Astrocyte (in vitro differentiated cells and primary cell): ENCODE measurements at regions not wholly inside any gene's neighbourhood (a gene's known extent, or its start where the extent isn't known, plus 50 kb on each side); places are given as distances from the start of the nearest gene placed in this dataset.

Experiments used
- DNase-seq: peaks from one replicate; pipeline ENCODE4 v3.0.0-alpha.2; 2010; ENCODE audit warnings: low read depth
- FAIRE-seq: peaks from 2 replicates; lab custom pipeline; 2011; peaks lifted over from hg19 to GRCh38; lab: Jason Lieb, UNC
- H2AFZ ChIP-seq: 2 replicates; pipeline ENCODE4 v1.6.0; 2012; ENCODE audit warnings: low read depth, low read length, inconsistent platforms
- H3K27ac ChIP-seq: 2 replicates; pipeline ENCODE4 v1.5.1; 2011; ENCODE audit warnings: low read depth, low read length, inconsistent platforms
- H3K27me3 ChIP-seq: 2 replicates; pipeline ENCODE4 v1.6.0; 2011; ENCODE audit warnings: low read length, inconsistent platforms; ENCODE audit not compliant: insufficient read depth
- H3K36me3 ChIP-seq: 2 replicates; pipeline ENCODE4 v1.5.1; 2011; ENCODE audit warnings: low read length, inconsistent platforms; ENCODE audit not compliant: insufficient read depth
- H3K4me1 ChIP-seq: 2 replicates; pipeline ENCODE4 v1.5.1; 2011; ENCODE audit warnings: low read length, inconsistent platforms; ENCODE audit not compliant: insufficient read depth
- H3K4me2 ChIP-seq: 2 replicates; pipeline ENCODE4 v1.6.0; 2012; ENCODE audit warnings: low read length, inconsistent platforms
- H3K4me3 ChIP-seq: 2 replicates; pipeline ENCODE4 v1.5.1; 2011; ENCODE audit warnings: low read depth, mild to moderate bottlenecking, low read length, inconsistent platforms; ENCODE audit not compliant: insufficient read depth
- H3K79me2 ChIP-seq: 2 replicates; pipeline ENCODE4 v1.6.0; 2012; ENCODE audit warnings: mild to moderate bottlenecking, low read length, inconsistent platforms; ENCODE audit not compliant: insufficient read depth
- H3K9ac ChIP-seq: 2 replicates; pipeline ENCODE4 v1.6.0; 2012; ENCODE audit warnings: mild to moderate bottlenecking, low read length, inconsistent platforms
- H3K9me3 ChIP-seq: 2 replicates; pipeline ENCODE4 v1.5.1; 2012; ENCODE audit warnings: low read depth, mild to moderate bottlenecking, low read length, inconsistent platforms; ENCODE audit not compliant: insufficient read depth
- H4K20me1 ChIP-seq: 2 replicates; pipeline ENCODE4 v1.6.0; 2012; ENCODE audit warnings: low read length, inconsistent platforms; ENCODE audit not compliant: insufficient read depth
- H3K27ac Mint-ChIP-seq: one replicate; pipeline ENCODE4 v1.8.0; 2021; ENCODE audit warnings: mild to moderate bottlenecking, mixed read lengths; ENCODE audit not compliant: unreplicated experiment
- H3K27me3 Mint-ChIP-seq: one replicate; pipeline ENCODE4 v1.8.0; 2021; ENCODE audit warnings: low read depth, mixed read lengths; ENCODE audit not compliant: unreplicated experiment
- H3K36me3 Mint-ChIP-seq: one replicate; pipeline ENCODE4 v1.8.0; 2021; ENCODE audit warnings: low read depth, mixed read lengths; ENCODE audit not compliant: unreplicated experiment
- H3K4me1 Mint-ChIP-seq: one replicate; pipeline ENCODE4 v1.8.0; 2021; ENCODE audit warnings: low read depth, mixed read lengths; ENCODE audit not compliant: unreplicated experiment
- H3K4me3 Mint-ChIP-seq: one replicate; pipeline ENCODE4 v1.8.0; 2021; ENCODE audit warnings: mild to moderate bottlenecking, moderate library complexity, mixed read lengths; ENCODE audit not compliant: unreplicated experiment
- H3K9me3 Mint-ChIP-seq: one replicate; pipeline ENCODE4 v1.8.0; 2021; ENCODE audit warnings: mild to moderate bottlenecking, mixed read lengths; ENCODE audit not compliant: unreplicated experiment
- EZH2 ChIP-seq: IDR thresholded peaks from 2 replicates; pipeline ENCODE4 v1.6.1; 2012; ENCODE audit warnings: mild to moderate bottlenecking, low read length, inconsistent platforms; ENCODE audit not compliant: insufficient read depth
- TF ChIP-seq, protein P1 (sequence below): IDR thresholded peaks from 2 replicates; pipeline ENCODE4 v1.5.1; 2011; ENCODE audit warnings: low read depth, mild to moderate bottlenecking, inconsistent platforms, low read length, moderate library complexity; ENCODE audit not compliant: insufficient read depth

DNA sequence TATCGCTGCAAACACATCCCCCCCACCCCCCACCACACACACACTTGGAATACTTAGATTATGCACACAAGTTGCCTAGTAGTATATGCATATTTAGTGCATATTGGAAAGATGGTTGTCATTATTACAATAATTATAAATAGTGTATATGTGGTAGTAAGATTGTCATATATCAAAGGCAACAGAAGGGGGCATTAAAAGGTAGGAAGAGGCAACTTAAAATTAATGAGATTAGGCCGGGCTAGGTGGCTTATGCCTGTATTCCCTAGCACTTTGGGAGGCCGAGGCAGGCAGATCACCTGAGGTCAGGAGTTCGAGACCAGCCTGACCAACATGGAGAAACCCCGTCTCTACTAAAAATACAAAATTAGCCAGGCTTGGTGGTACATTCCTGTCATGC is 52.1 kb downstream of the GSC start:
- Histone ChIP-seq H3K9me3 (no peaks in the 10 kb centered on the region), H3K9ac (no peak overlapping the region), H3K27me3 (peaks cover 5% of the 10 kb centered on the region), H3K36me3 (no peaks in the 10 kb centered on the region), H4K20me1 (no peaks in the 10 kb centered on the region), H3K79me2 (no peaks in the 10 kb centered on the region), H3K4me1 (no peaks in the 10 kb centered on the region), H3K27ac (no peak overlapping the region), H3K4me2 (no peak overlapping the region), H3K4me3 (no peak overlapping the region), H2AFZ (no peak overlapping the region)
- no peak for FAIRE-seq
- peaks cover 12% of the 10 kb centered on the region for H3K27me3 Mint-ChIP-seq
- DNase-seq, result no peak
- no peaks in the 10 kb centered on the region for H3K36me3 Mint-ChIP-seq
- H3K4me3 Mint-ChIP-seq, result no peak overlapping the region
- no peaks in the 10 kb centered on the region for H3K4me1 Mint-ChIP-seq
- TF ChIP-seq, protein P1, sequence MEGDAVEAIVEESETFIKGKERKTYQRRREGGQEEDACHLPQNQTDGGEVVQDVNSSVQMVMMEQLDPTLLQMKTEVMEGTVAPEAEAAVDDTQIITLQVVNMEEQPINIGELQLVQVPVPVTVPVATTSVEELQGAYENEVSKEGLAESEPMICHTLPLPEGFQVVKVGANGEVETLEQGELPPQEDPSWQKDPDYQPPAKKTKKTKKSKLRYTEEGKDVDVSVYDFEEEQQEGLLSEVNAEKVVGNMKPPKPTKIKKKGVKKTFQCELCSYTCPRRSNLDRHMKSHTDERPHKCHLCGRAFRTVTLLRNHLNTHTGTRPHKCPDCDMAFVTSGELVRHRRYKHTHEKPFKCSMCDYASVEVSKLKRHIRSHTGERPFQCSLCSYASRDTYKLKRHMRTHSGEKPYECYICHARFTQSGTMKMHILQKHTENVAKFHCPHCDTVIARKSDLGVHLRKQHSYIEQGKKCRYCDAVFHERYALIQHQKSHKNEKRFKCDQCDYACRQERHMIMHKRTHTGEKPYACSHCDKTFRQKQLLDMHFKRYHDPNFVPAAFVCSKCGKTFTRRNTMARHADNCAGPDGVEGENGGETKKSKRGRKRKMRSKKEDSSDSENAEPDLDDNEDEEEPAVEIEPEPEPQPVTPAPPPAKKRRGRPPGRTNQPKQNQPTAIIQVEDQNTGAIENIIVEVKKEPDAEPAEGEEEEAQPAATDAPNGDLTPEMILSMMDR, result no peak
- no peak for TF ChIP-seq EZH2
- H3K9me3 Mint-ChIP-seq, result no peaks in the 10 kb centered on the region
- no peak overlapping the region for H3K27ac Mint-ChIP-seq

DNA sequence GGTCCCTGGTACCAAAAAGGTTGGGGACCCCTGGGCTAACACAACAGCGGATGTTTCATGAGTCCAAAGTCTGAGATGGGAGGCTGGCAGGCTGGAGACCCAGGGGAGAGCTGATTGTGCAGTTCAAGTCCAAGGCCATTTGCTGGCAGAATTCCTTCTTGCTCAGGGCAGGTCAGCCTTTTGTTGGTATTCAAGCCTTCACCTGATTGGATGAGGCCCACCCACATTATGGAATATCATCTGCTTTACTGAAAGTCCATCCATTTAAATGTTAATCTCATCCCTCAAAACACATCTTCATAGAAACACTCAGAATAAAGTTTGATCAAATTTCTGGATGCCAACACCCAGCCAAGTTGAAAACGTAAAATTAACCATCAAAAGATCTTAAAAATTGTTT is 52.9 kb downstream of the GSC start:
- Mint-ChIP-seq H3K4me1 (no peaks in the 10 kb centered on the region), H3K36me3 (no peaks in the 10 kb centered on the region), H3K27ac (no peak overlapping the region), H3K27me3 (peaks cover 16% of the 10 kb centered on the region), H3K9me3 (no peaks in the 10 kb centered on the region), H3K4me3 (no peak overlapping the region)
- DNase-seq (no peak), FAIRE-seq (no peak)
- no peak overlapping the region for H3K27ac ChIP-seq
- TF ChIP-seq EZH2, result no peak
- TF ChIP-seq, protein P1, result no peak
- no peak overlapping the region for H3K4me3 ChIP-seq
- H3K4me2 ChIP-seq, result no peak overlapping the region
- H2AFZ ChIP-seq, result no peak overlapping the region
- no peak overlapping the region for H3K9ac ChIP-seq
- H3K36me3 ChIP-seq, result no peaks in the 10 kb centered on the region
- H3K79me2 ChIP-seq, result no peaks in the 10 kb centered on the region
- no peaks in the 10 kb centered on the region for H3K4me1 ChIP-seq
- H4K20me1 ChIP-seq, result no peaks in the 10 kb centered on the region
- H3K9me3 ChIP-seq, result no peaks in the 10 kb centered on the region
- peaks cover 5% of the 10 kb centered on the region for H3K27me3 ChIP-seq

DNA sequence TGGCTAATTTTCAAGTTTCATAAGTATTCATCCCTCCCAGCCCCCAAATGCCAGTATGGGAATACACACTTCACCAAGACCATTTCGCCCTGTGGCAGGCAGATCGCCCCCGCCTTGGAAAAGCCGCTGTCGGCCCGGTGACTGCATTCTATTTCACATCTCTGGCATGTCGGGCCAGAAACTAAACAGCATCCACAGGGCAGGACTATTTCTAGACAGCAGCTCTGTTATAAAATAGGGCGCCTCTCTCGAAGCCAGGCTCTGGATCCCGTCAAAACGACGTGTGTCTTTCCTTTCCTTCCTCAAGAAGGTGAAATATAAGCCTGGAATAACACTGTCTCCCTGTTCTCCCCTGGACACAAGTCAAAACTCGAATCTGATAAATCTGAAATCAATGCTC is 56.8 kb downstream of the GSC start:
- no peak overlapping the region for H3K27ac ChIP-seq
- H3K4me1 ChIP-seq, result no peaks in the 10 kb centered on the region
- no peaks in the 10 kb centered on the region for H3K36me3 ChIP-seq
- DNase-seq, result no peak
- Mint-ChIP-seq H3K27me3 (peaks cover 37% of the 10 kb centered on the region), H3K27ac (no peak overlapping the region), H3K4me1 (no peaks in the 10 kb centered on the region), H3K9me3 (peaks cover 2% of the 10 kb centered on the region), H3K4me3 (no peak overlapping the region), H3K36me3 (no peaks in the 10 kb centered on the region)
- TF ChIP-seq, protein P1, result no peak
- TF ChIP-seq EZH2, result no peak
- no peak overlapping the region for H3K9ac ChIP-seq
- no peaks in the 10 kb centered on the region for H3K9me3 ChIP-seq
- no peak overlapping the region for H2AFZ ChIP-seq
- no peaks in the 10 kb centered on the region for H4K20me1 ChIP-seq
- H3K4me3 ChIP-seq, result no peak overlapping the region
- H3K4me2 ChIP-seq, result no peak overlapping the region
- no peaks in the 10 kb centered on the region for H3K79me2 ChIP-seq
- FAIRE-seq, result no peak
- H3K27me3 ChIP-seq, result peaks cover 7% of the 10 kb centered on the region
